Stimulated activated naive B cell treated with anti-CD40 and anti-IgM and Interleukin-4, amounts not matched to agents 10 μg/mL and 1 μg/mL and 100 μg/mL, for 72 hours (primary cell): ENCODE measurements at regions not wholly inside any gene's neighbourhood (a gene's known extent, or its start where the extent isn't known, plus 50 kb on each side); places are given as distances from the start of the nearest gene placed in this dataset.
"Not testable (repeated sequence)": the region's sequence is repeated elsewhere in the genome, so short reads cannot be mapped to it uniquely, and the experiment has no call there.

Experiments used
- ATAC-seq, 2 donors: fragments of 150-1000 bp; cut with Tn5 transposase; replicated peaks; 2 replicates each; pipeline ENCODE4 v1.10.0; 2021; ENCODE audit warnings: moderate library complexity in 1 of 2
- DNase-seq: peaks from one replicate; pipeline ENCODE4 v3.0.0; 2021
- H3K27ac Mint-ChIP-seq: one replicate; pipeline ENCODE4 v1.8.0; 2022; ENCODE audit warnings: mild to moderate bottlenecking, mixed read lengths
- H3K27me3 Mint-ChIP-seq, 2 donors: one replicate each; pipeline ENCODE4 v1.8.0; 2022; ENCODE audit warnings: mixed read lengths in 2 of 2
- H3K36me3 Mint-ChIP-seq, 2 donors: one replicate each; pipeline ENCODE4 v1.8.0; 2022; ENCODE audit warnings: mixed read lengths in 2 of 2, mild to moderate bottlenecking in 1 of 2
- H3K4me1 Mint-ChIP-seq, 2 donors: one replicate each; pipeline ENCODE4 v1.8.0; 2022; ENCODE audit warnings: mixed read lengths in 2 of 2, mild to moderate bottlenecking in 1 of 2
- H3K4me3 Mint-ChIP-seq, 2 donors: one replicate each; pipeline ENCODE4 v1.8.0; 2022; ENCODE audit warnings: mild to moderate bottlenecking in 2 of 2, mixed read lengths in 2 of 2, moderate library complexity in 1 of 2
- H3K9me3 Mint-ChIP-seq, 2 donors: one replicate each; pipeline ENCODE4 v1.8.0; 2022; ENCODE audit warnings: mixed read lengths in 2 of 2, mild to moderate bottlenecking in 1 of 2

GRCh38 chr3:174587137-174587536, 272.0 kb upstream of the NAALADL2 start:
- not testable (repeated sequence) for H3K36me3 Mint-ChIP-seq, H3K27me3 Mint-ChIP-seq, ATAC-seq, H3K4me1 Mint-ChIP-seq, DNase-seq, H3K27ac Mint-ChIP-seq, H3K9me3 Mint-ChIP-seq, H3K4me3 Mint-ChIP-seq

- no peak overlapping the region for H3K4me3 Mint-ChIP-seq
- H3K4me1 Mint-ChIP-seq: peaks cover 0 to 9% of the 10 kb centered on the region in 2 donors
- no peak for ATAC-seq
- no peaks in the 10 kb centered on the region for H3K27me3 Mint-ChIP-seq
- DNase-seq: no peak
- H3K36me3 Mint-ChIP-seq: no peaks in the 10 kb centered on the region
- no peaks in the 10 kb centered on the region for H3K9me3 Mint-ChIP-seq
- H3K27ac Mint-ChIP-seq: no peak overlapping the region
Measured at GRCh38 chr3:174596447-174596982, 262.6 kb upstream of the NAALADL2 start.

- Mint-ChIP-seq H3K27ac (no peak overlapping the region), H3K4me3 (no peak overlapping the region), H3K9me3 (no peaks in the 10 kb centered on the region), H3K4me1 (peaks cover 0 to 9% of the 10 kb centered on the region in 2 donors), H3K36me3 (no peaks in the 10 kb centered on the region), H3K27me3 (no peaks in the 10 kb centered on the region)
- DNase-seq (no peak), ATAC-seq (no peak)
Measured at GRCh38 chr3:174598885-174599439, 260.2 kb upstream of the NAALADL2 start.

- H3K4me1 Mint-ChIP-seq: no peaks in the 10 kb centered on the region
- DNase-seq: no peak
- peaks cover 0 to 1% of the 10 kb centered on the region in 2 donors for H3K9me3 Mint-ChIP-seq
- peak; percentile 18 to 34 for ATAC-seq
- no peak overlapping the region for H3K4me3 Mint-ChIP-seq
- H3K27ac Mint-ChIP-seq: no peak overlapping the region
- H3K27me3 Mint-ChIP-seq: no peaks in the 10 kb centered on the region
- no peaks in the 10 kb centered on the region for H3K36me3 Mint-ChIP-seq
Measured at GRCh38 chr3:174613173-174613572, 246.0 kb upstream of the NAALADL2 start.

- Mint-ChIP-seq H3K4me3 (no peak overlapping the region), H3K27ac (no peak overlapping the region), H3K27me3 (no peaks in the 10 kb centered on the region), H3K4me1 (peaks cover 0 to 2% of the 10 kb centered on the region in 2 donors), H3K9me3 (peaks cover 0 to 1% of the 10 kb centered on the region in 2 donors), H3K36me3 (no peaks in the 10 kb centered on the region)
- DNase-seq: no peak
- ATAC-seq: no peak
Measured at GRCh38 chr3:174614036-174614435, 245.1 kb upstream of the NAALADL2 start.

GRCh38 chr3:174618368-174619080, 240.6 kb upstream of the NAALADL2 start:
- Mint-ChIP-seq H3K27me3 (no peaks in the 10 kb centered on the region), H3K27ac (no peak overlapping the region), H3K36me3 (no peaks in the 10 kb centered on the region), H3K4me1 (peaks cover 0 to 7% of the 10 kb centered on the region in 2 donors), H3K4me3 (no peak overlapping the region), H3K9me3 (no peaks in the 10 kb centered on the region)
- DNase-seq: no peak
- no peak for ATAC-seq

- no peaks in the 10 kb centered on the region for H3K36me3 Mint-ChIP-seq
- ATAC-seq (no peak), DNase-seq (no peak)
- H3K9me3 Mint-ChIP-seq: no peaks in the 10 kb centered on the region
- H3K27me3 Mint-ChIP-seq: no peaks in the 10 kb centered on the region
- H3K4me3 Mint-ChIP-seq: no peak overlapping the region
- no peak overlapping the region for H3K27ac Mint-ChIP-seq
- peaks cover 0 to 7% of the 10 kb centered on the region in 2 donors for H3K4me1 Mint-ChIP-seq
Measured at GRCh38 chr3:174619239-174619638, 239.9 kb upstream of the NAALADL2 start.

- Mint-ChIP-seq H3K27ac (no peak overlapping the region), H3K4me1 (peaks cover 0 to 7% of the 10 kb centered on the region in 2 donors), H3K36me3 (no peaks in the 10 kb centered on the region), H3K27me3 (no peaks in the 10 kb centered on the region), H3K9me3 (no peaks in the 10 kb centered on the region), H3K4me3 (no peak overlapping the region)
- DNase-seq (no peak), ATAC-seq (no peak)
Measured at GRCh38 chr3:174620138-174620537, 239.0 kb upstream of the NAALADL2 start.

GRCh38 chr3:174620855-174621472, 238.2 kb upstream of the NAALADL2 start:
- Mint-ChIP-seq H3K4me1 (peaks cover 0 to 7% of the 10 kb centered on the region in 2 donors), H3K27ac (no peak overlapping the region), H3K36me3 (no peaks in the 10 kb centered on the region), H3K9me3 (no peaks in the 10 kb centered on the region), H3K27me3 (no peaks in the 10 kb centered on the region), H3K4me3 (no peak overlapping the region)
- no peak for DNase-seq
- no peak for ATAC-seq

GRCh38 chr3:174633342-174633741, 225.8 kb upstream of the NAALADL2 start:
- ATAC-seq: no peak
- Mint-ChIP-seq H3K4me3 (no peak overlapping the region), H3K4me1 (no peaks in the 10 kb centered on the region), H3K27ac (no peak overlapping the region), H3K27me3 (no peaks in the 10 kb centered on the region), H3K9me3 (peaks cover 0 to 4% of the 10 kb centered on the region in 2 donors), H3K36me3 (no peaks in the 10 kb centered on the region)
- no peak for DNase-seq

GRCh38 chr3:174636451-174636850, 222.7 kb upstream of the NAALADL2 start:
- Mint-ChIP-seq H3K27me3 (no peaks in the 10 kb centered on the region), H3K27ac (no peak overlapping the region), H3K4me1 (no peaks in the 10 kb centered on the region), H3K4me3 (no peak overlapping the region), H3K9me3 (peaks cover 0 to 4% of the 10 kb centered on the region in 2 donors), H3K36me3 (no peaks in the 10 kb centered on the region)
- no peak for DNase-seq
- no peak for ATAC-seq

GRCh38 chr3:174639406-174639805, 219.7 kb upstream of the NAALADL2 start:
- Mint-ChIP-seq H3K27me3 (no peaks in the 10 kb centered on the region), H3K36me3 (no peaks in the 10 kb centered on the region), H3K4me1 (no peaks in the 10 kb centered on the region), H3K27ac (no peak overlapping the region), H3K4me3 (no peak overlapping the region), H3K9me3 (peaks cover 0 to 4% of the 10 kb centered on the region in 2 donors)
- ATAC-seq: no peak
- no peak for DNase-seq

- Mint-ChIP-seq H3K27me3 (no peaks in the 10 kb centered on the region), H3K4me3 (no peak overlapping the region), H3K9me3 (peaks cover 0 to 4% of the 10 kb centered on the region in 2 donors), H3K27ac (no peak overlapping the region), H3K36me3 (no peaks in the 10 kb centered on the region), H3K4me1 (no peaks in the 10 kb centered on the region)
- no peak for ATAC-seq
- no peak for DNase-seq
Measured at GRCh38 chr3:174639970-174640369, 219.2 kb upstream of the NAALADL2 start.

GRCh38 chr3:174640932-174641331, 218.2 kb upstream of the NAALADL2 start:
- DNase-seq (no peak), ATAC-seq (no peak)
- Mint-ChIP-seq H3K36me3 (no peaks in the 10 kb centered on the region), H3K27me3 (no peaks in the 10 kb centered on the region), H3K27ac (no peak overlapping the region), H3K4me1 (no peaks in the 10 kb centered on the region), H3K4me3 (no peak overlapping the region), H3K9me3 (peaks cover 0 to 4% of the 10 kb centered on the region in 2 donors)

- H3K4me1 Mint-ChIP-seq: no peaks in the 10 kb centered on the region
- ATAC-seq (no peak), DNase-seq (no peak)
- H3K4me3 Mint-ChIP-seq: no peak overlapping the region
- H3K27ac Mint-ChIP-seq: no peak overlapping the region
- no peaks in the 10 kb centered on the region for H3K36me3 Mint-ChIP-seq
- no peaks in the 10 kb centered on the region for H3K27me3 Mint-ChIP-seq
- peaks cover 0 to 1% of the 10 kb centered on the region in 2 donors for H3K9me3 Mint-ChIP-seq
Measured at GRCh38 chr3:174644287-174644686, 214.8 kb upstream of the NAALADL2 start.
